ENCODE measurements at regions not wholly inside any gene's neighbourhood (a gene's known extent, or its start where the extent isn't known, plus 50 kb on each side); places are given as distances from the start of the nearest gene placed in this dataset.

DNA sequence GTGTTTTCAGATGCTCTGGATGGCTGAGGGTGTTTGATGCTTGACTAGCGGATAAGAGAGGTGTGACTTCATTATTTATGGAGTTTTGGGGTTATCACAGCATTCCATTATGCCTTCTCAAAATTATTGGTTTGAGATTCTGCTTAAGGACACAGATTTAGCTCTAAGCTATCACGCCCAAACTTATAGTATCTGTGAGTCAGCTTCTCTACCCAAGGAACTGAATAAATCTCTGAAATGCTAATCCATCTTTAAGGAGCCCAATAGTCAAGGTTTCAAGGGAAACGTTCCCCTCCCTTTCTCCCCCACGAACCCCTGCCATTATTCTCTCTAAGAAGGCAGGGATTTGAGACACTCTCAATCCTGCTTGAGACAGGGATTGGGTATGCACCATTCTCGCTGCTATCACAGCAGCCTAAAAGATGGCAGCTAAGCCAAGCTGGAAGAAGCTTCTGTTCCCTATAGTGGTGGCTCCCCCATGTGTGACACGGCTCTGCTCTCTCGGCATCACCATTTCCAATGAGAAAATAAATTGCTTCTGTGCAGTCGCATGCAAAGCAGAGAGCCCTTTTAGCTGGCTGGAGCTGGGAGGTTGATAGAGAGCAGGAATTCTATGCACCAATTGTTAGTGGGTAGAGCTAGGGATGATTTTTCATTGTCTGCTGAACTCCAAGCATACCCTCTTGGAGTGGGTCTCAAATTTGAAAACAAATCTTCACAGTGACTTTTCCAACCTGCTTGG lies 151.1 kb downstream of the IL20RB start:
- TF ChIP-seq POLR2A (IDR thresholded peaks at IDR 0.05; ENCODE audit: low read length) (no peak), GATA1 (IDR thresholded peaks at IDR 0.05; ENCODE audit: low read depth, low read length) (no peak)
